ENCODE measurements at regions not wholly inside any gene's neighbourhood (a gene's known extent, or its start where the extent isn't known, plus 50 kb on each side); places are given as distances from the start of the nearest gene placed in this dataset.
"Not testable (repeated sequence)": the region's sequence is repeated elsewhere in the genome, so short reads cannot be mapped to it uniquely, and the experiment has no call there.

DNA sequence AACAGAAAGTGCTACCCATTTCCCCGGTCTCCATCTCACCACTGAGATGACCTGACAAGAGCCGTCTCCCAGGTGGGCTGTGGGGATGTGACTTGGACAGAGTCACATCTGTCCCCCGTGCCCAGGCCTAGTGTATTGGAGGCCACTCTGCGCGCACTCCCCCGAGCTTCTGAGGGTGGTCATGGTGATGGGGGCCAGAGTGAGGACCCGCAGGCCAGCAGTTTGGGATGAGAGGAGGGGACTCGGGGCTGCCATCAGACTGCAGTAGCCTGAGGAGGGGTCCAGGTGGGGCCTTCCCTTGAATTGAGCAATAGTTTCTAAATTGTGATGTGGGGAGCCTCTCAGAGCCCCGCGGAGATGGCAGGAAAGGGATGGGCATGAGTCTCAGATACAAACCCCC is 852.6 kb downstream of the TBC1D22A start:
- Histone ChIP-seq H3K27ac (ENCODE audit: poor library complexity, severe bottlenecking) (no peak overlapping the region), H3K4me1 (ENCODE audit: insufficient read depth, poor library complexity, severe bottlenecking) (no peaks in the 10 kb centered on the region), H3K27me3 (ENCODE audit: insufficient read depth, poor library complexity, severe bottlenecking) (no peaks in the 10 kb centered on the region), H3K36me3 (ENCODE audit: low read depth) (no peaks in the 10 kb centered on the region), H3K4me3 (ENCODE audit: severe bottlenecking) (no peak overlapping the region), H3K9me3 (ENCODE audit: severe bottlenecking) (no peaks in the 10 kb centered on the region)
- TF ChIP-seq, protein P1, sequence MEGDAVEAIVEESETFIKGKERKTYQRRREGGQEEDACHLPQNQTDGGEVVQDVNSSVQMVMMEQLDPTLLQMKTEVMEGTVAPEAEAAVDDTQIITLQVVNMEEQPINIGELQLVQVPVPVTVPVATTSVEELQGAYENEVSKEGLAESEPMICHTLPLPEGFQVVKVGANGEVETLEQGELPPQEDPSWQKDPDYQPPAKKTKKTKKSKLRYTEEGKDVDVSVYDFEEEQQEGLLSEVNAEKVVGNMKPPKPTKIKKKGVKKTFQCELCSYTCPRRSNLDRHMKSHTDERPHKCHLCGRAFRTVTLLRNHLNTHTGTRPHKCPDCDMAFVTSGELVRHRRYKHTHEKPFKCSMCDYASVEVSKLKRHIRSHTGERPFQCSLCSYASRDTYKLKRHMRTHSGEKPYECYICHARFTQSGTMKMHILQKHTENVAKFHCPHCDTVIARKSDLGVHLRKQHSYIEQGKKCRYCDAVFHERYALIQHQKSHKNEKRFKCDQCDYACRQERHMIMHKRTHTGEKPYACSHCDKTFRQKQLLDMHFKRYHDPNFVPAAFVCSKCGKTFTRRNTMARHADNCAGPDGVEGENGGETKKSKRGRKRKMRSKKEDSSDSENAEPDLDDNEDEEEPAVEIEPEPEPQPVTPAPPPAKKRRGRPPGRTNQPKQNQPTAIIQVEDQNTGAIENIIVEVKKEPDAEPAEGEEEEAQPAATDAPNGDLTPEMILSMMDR (IDR thresholded peaks at IDR 0.05; ENCODE audit: poor library complexity, severe bottlenecking) = no peak
- DNase-seq (ENCODE audit: low spot score) (no peak), ATAC-seq (ENCODE audit: low read depth) (no peak)

DNA sequence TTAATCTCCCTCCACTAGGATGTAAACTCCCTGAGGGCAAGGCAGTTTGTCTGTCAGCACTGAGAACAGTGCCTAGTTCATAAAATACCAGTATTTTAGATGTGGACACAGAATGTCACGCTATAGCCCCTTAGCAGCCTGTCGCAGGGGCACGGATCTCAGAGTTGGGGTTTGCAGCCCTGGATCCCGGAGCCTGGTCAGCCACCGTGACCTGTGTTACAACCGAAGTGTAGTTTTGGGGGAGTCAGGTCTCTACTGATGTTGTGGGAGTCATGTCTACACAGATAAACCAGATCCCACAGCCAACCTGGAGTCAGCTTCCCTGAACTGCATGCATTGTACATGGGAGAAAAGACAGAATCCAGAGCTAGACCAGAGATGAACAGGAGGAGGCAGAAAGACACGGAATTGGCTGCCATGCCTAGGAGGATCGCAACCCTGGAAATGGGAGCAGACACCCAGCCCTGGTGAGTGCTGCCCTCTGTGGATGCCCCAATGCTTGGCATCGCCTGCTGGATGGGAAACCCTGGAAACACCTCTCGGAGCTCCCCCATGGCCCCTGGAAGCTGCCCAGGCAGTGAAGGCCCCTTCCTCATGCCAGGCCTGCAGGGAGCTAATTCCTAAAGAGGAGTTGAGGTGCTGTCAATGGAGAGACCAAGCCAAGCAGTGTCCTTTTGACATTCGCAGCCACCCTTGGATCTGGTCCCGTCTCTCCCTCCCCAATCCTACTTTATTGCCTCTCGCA is 851.3 kb downstream of the TBC1D22A start:
- ATAC-seq (ENCODE audit: low read depth) (no peak), DNase-seq (ENCODE audit: low spot score) (no peak)
- Histone ChIP-seq H3K9me3 (ENCODE audit: severe bottlenecking) (no peaks in the 10 kb centered on the region), H3K36me3 (ENCODE audit: low read depth) (no peaks in the 10 kb centered on the region), H3K27ac (ENCODE audit: poor library complexity, severe bottlenecking) (no peak overlapping the region), H3K27me3 (ENCODE audit: insufficient read depth, poor library complexity, severe bottlenecking) (no peaks in the 10 kb centered on the region), H3K4me3 (ENCODE audit: severe bottlenecking) (no peak overlapping the region), H3K4me1 (ENCODE audit: insufficient read depth, poor library complexity, severe bottlenecking) (no peaks in the 10 kb centered on the region)
- TF ChIP-seq, protein P1 (IDR thresholded peaks at IDR 0.05; ENCODE audit: poor library complexity, severe bottlenecking) = no peak

DNA sequence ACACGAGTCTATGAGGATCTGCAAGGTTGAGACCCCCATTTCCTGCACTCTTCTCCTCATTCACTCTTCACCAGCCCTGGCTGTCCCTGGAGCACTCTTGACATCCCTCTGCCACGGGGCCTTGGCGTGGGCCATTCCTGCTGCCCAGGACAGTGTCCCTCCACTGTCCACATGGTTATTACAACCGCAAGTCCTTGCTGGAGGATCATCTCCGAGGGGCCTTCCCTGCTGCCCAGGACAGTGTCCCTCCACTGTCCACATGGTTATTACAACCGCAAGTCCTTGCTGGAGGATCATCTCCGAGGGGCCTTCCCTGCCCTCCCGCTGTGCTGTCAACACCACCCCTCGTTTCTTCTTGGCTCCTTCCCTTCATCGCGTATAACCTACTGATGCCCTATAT is 850.7 kb downstream of the TBC1D22A start:
- H3K4me1 ChIP-seq (ENCODE audit: insufficient read depth, poor library complexity, severe bottlenecking) = not testable (repeated sequence)

DNA sequence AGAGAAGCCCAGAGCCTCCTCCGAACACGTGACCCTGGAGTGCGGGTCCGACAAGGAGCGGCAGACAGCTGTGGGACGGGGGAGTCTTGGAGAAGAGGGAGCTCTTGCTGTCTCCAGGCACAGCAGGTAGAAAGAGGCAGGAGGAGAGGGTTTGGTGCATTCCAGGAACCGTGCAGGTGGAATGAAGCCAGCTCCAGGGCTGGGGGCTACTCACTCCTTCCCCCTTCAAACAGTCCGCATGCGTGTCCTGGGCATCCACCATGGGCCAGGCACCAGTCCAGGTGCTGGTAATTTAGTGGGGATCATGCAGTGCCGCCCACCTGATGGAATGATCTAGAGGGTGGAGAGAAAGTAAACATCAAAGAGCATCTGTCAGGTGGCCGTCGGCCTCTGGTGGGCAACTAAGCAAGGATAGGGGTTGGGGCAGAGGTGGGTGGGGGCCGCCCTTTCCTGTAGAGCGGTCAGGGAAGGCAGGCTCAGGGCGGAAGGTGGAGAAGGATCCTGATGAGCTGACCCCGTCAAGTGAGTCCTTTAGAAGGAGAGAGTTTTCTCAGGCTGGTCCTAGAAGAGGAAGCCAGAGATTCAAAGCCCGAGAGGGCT is 850.0 kb downstream of the TBC1D22A start:
- no peaks in the 10 kb centered on the region for H3K27me3 ChIP-seq (ENCODE audit: insufficient read depth, poor library complexity, severe bottlenecking)
- TF ChIP-seq, protein P1 (IDR thresholded peaks at IDR 0.05; ENCODE audit: poor library complexity, severe bottlenecking) = no peak
- ATAC-seq (ENCODE audit: low read depth) = no peak

More for the DNA sequence above, 850.7 kb downstream of the TBC1D22A start:
- H3K9me3 ChIP-seq (ENCODE audit: severe bottlenecking); H3K4me3 ChIP-seq (ENCODE audit: severe bottlenecking); H3K27ac ChIP-seq (ENCODE audit: poor library complexity, severe bottlenecking); DNase-seq (ENCODE audit: low spot score); H3K36me3 ChIP-seq (ENCODE audit: low read depth); H3K27me3 ChIP-seq (ENCODE audit: insufficient read depth, poor library complexity, severe bottlenecking); ATAC-seq (ENCODE audit: low read depth): not testable (repeated sequence)

DNA sequence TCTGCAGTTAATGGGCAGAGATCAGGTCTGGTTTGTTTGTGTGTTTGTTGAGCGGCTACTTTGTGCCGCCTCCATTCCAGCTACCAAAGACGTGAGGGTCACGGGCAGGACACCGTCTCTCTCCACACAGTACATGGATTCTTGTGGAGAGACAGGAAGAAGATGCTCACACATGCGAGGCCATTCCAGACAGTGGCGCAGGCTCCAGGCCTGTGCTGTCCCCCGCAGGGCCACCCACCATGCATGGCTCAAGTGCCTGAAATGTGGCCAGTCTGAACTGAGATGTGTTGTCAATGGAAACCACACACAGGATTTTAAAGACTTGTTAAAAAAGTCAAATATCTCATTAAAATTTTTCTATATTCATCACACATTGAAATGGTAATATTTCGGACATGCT is 848.3 kb downstream of the TBC1D22A start:
- ATAC-seq (ENCODE audit: low read depth) (no peak), DNase-seq (ENCODE audit: low spot score) (no peak)
- H3K4me1 ChIP-seq (ENCODE audit: insufficient read depth, poor library complexity, severe bottlenecking) = no peaks in the 10 kb centered on the region
- peaks cover 3% of the 10 kb centered on the region for H3K27me3 ChIP-seq (ENCODE audit: insufficient read depth, poor library complexity, severe bottlenecking)
- H3K4me3 ChIP-seq (ENCODE audit: severe bottlenecking) = no peak overlapping the region
- H3K9me3 ChIP-seq (ENCODE audit: severe bottlenecking) = no peaks in the 10 kb centered on the region
- no peaks in the 10 kb centered on the region for H3K36me3 ChIP-seq (ENCODE audit: low read depth)
- H3K27ac ChIP-seq (ENCODE audit: poor library complexity, severe bottlenecking) = no peak overlapping the region
- TF ChIP-seq, protein P1 (IDR thresholded peaks at IDR 0.05; ENCODE audit: poor library complexity, severe bottlenecking) = no peak

More for the DNA sequence above, 850.0 kb downstream of the TBC1D22A start:
- Histone ChIP-seq H3K27ac (ENCODE audit: poor library complexity, severe bottlenecking) (no peak overlapping the region), H3K36me3 (ENCODE audit: low read depth) (no peaks in the 10 kb centered on the region), H3K4me1 (ENCODE audit: insufficient read depth, poor library complexity, severe bottlenecking) (no peaks in the 10 kb centered on the region), H3K9me3 (ENCODE audit: severe bottlenecking) (no peaks in the 10 kb centered on the region), H3K4me3 (ENCODE audit: severe bottlenecking) (no peak overlapping the region)
- peak; percentile 19 for DNase-seq (ENCODE audit: low spot score)
